Mesenchymal stem cell (in vitro differentiated cells and primary cell): ENCODE measurements at regions not wholly inside any gene's neighbourhood (a gene's known extent, or its start where the extent isn't known, plus 50 kb on each side); places are given as distances from the start of the nearest gene placed in this dataset.
"Not testable (repeated sequence)": the region's sequence is repeated elsewhere in the genome, so short reads cannot be mapped to it uniquely, and the experiment has no call there.

ENCODE experiments used
- DNase-seq: peaks from one replicate; pipeline ENCODE4 v3.0.0-alpha.2; 2013
- H2AFZ ChIP-seq: one replicate; pipeline ENCODE4 v1.6.1; 2013; ENCODE audit warnings: low read depth, mild to moderate bottlenecking, control low read depth, inconsistent platforms, low read length, moderate library complexity
- H2AK5ac ChIP-seq: 2 replicates; pipeline ENCODE4 v1.6.1; 2013; ENCODE audit warnings: low read length, moderate library complexity, mild to moderate bottlenecking, inconsistent platforms; ENCODE audit not compliant: severe bottlenecking
- H2BK120ac ChIP-seq: one replicate; pipeline ENCODE4 v1.6.1; 2013; ENCODE audit warnings: low read depth, mild to moderate bottlenecking, inconsistent platforms, low read length, moderate library complexity
- H2BK12ac ChIP-seq, 2 experiments: one replicate each; pipeline ENCODE4 v1.6.1; 2013; ENCODE audit warnings: inconsistent platforms in 2 of 2, low read length in 2 of 2, mild to moderate bottlenecking in 2 of 2, moderate library complexity in 2 of 2, control low read depth in 1 of 2
- H2BK15ac ChIP-seq: one replicate; pipeline ENCODE4 v1.6.1; 2013; ENCODE audit warnings: mild to moderate bottlenecking, low read depth, inconsistent platforms; ENCODE audit not compliant: poor library complexity, severe bottlenecking
- H2BK5ac ChIP-seq: 2 replicates; pipeline ENCODE4 v1.6.1; 2013; ENCODE audit warnings: low read depth, mild to moderate bottlenecking, low read length, control low read depth, inconsistent platforms; ENCODE audit not compliant: poor library complexity, severe bottlenecking
- H3K14ac ChIP-seq, 2 experiments: one replicate each; pipeline ENCODE4 v1.6.1; 2013; ENCODE audit warnings: inconsistent platforms in 2 of 2, low read length in 2 of 2, control low read depth in 1 of 2, mild to moderate bottlenecking in 1 of 2, moderate library complexity in 1 of 2
- H3K18ac ChIP-seq, 2 experiments: one replicate each; pipeline ENCODE4 v1.6.1; 2013; ENCODE audit warnings: inconsistent platforms in 2 of 2, low read length in 2 of 2, control low read depth in 1 of 2, low read depth in 1 of 2, mild to moderate bottlenecking in 1 of 2
- H3K23ac ChIP-seq, 2 experiments: one replicate each; pipeline ENCODE4 v1.6.1; 2013; ENCODE audit warnings: inconsistent platforms in 2 of 2, low read length in 2 of 2, mild to moderate bottlenecking in 2 of 2, moderate library complexity in 2 of 2, control low read depth in 1 of 2
- H3K27ac ChIP-seq: 2 replicates; pipeline ENCODE4 v1.5.1; 2013; ENCODE audit warnings: mild to moderate bottlenecking, moderate library complexity, low read length, control low read depth, inconsistent platforms; ENCODE audit not compliant: poor library complexity, severe bottlenecking
- H3K27me3 ChIP-seq, 2 experiments: 2 replicates each; pipeline versions ENCODE4 v1.6.1 to v1.7.0; 2013; ENCODE audit warnings: low read length in 2 of 2, mild to moderate bottlenecking in 2 of 2, moderate library complexity in 2 of 2, control low read depth in 1 of 2, inconsistent platforms in 1 of 2; ENCODE audit not compliant: control insufficient read depth in 1 of 2, insufficient read depth in 1 of 2
- H3K36me3 ChIP-seq, 2 experiments: 2 replicates each; pipeline versions ENCODE4 v1.6.1 to v1.7.0; 2013; ENCODE audit warnings: low read length in 2 of 2, control low read depth in 1 of 2, inconsistent platforms in 1 of 2, low read depth in 1 of 2, mild to moderate bottlenecking in 1 of 2; ENCODE audit not compliant: insufficient read depth in 2 of 2, control insufficient read depth in 1 of 2
- H3K4ac ChIP-seq, 2 experiments: one replicate each; pipeline ENCODE4 v1.6.1; 2013; ENCODE audit warnings: inconsistent platforms in 2 of 2, low read length in 2 of 2, mild to moderate bottlenecking in 2 of 2, moderate library complexity in 2 of 2, control low read depth in 1 of 2, low read depth in 1 of 2
- H3K4me1 ChIP-seq: 2 replicates; pipeline ENCODE4 v1.6.1; 2013; ENCODE audit warnings: low read depth, low read length, control low read depth; ENCODE audit not compliant: control insufficient read depth, insufficient read depth
- H3K4me2 ChIP-seq: 2 replicates; pipeline ENCODE4 v1.6.1; 2013; ENCODE audit warnings: low read length, mild to moderate bottlenecking, inconsistent platforms; ENCODE audit not compliant: poor library complexity, severe bottlenecking
- H3K4me3 ChIP-seq, 2 experiments: 2 replicates each; pipeline versions ENCODE4 v1.5.1 to v1.7.0; 2013; ENCODE audit warnings: low read length in 2 of 2, mild to moderate bottlenecking in 2 of 2, control low read depth in 1 of 2, low read depth in 1 of 2; ENCODE audit not compliant: insufficient read depth in 1 of 2
- H3K79me1 ChIP-seq: replicated peaks from 2 replicates; pipeline ENCODE4 v1.6.1; 2013; ENCODE audit warnings: mild to moderate bottlenecking, control low read depth, low read length, inconsistent platforms; ENCODE audit not compliant: poor library complexity, severe bottlenecking
- H3K9ac ChIP-seq: 2 replicates; pipeline ENCODE4 v1.7.0; 2013; ENCODE audit warnings: mild to moderate bottlenecking, low read length, moderate library complexity
- H3K9me3 ChIP-seq: 2 replicates; pipeline ENCODE4 v1.7.0; 2013; ENCODE audit warnings: mild to moderate bottlenecking, low read length; ENCODE audit not compliant: control insufficient read depth
- H4K8ac ChIP-seq: one replicate; pipeline ENCODE4 v1.6.1; 2013; ENCODE audit warnings: inconsistent platforms, mild to moderate bottlenecking, low read length, moderate library complexity
- H4K91ac ChIP-seq: one replicate; pipeline ENCODE4 v1.6.1; 2013; ENCODE audit warnings: mild to moderate bottlenecking, low read length, inconsistent platforms
- WGBS: methylation state at CpG from one replicate; pipeline ENCODE4 v1.1.7; 2013; ENCODE audit warnings: mixed read lengths; 5-methylcytosine and 5-hydroxymethylcytosine counted together

DNA sequence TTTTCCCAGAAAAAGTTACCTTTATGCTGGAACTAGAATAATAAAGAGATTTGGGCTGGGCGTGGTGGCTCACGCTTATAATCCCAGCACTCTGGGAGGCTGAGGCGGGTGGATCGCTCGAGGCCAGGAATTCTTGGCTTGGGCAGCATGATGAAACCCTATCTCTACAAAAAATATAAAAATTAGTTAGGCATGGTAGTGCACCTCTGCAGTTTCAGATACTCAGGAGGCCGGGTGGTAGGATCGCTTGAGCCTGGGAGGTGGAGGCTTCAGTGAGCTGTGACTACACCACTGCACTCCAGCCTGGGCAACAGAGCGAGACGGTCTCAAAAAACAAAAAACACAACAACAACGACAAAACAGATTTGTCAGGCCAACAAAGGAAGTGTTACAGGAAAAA is 119.3 kb upstream of the OR9Q1 start:
- Histone ChIP-seq H3K9me3 (no peaks in the 10 kb centered on the region), H3K4me2 (no peak overlapping the region), H4K8ac (no peak overlapping the region), H2BK5ac (no peak overlapping the region), H2AFZ (no peak overlapping the region), H3K9ac (no peak overlapping the region), H3K27ac (no peak overlapping the region), H2AK5ac (no peak overlapping the region), H2BK12ac (no peak overlapping the region), H3K18ac (no peak overlapping the region), H3K4ac (no peak overlapping the region), H3K4me3 (no peak overlapping the region), H3K4me1 (no peaks in the 10 kb centered on the region), H3K36me3 (no peaks in the 10 kb centered on the region), H4K91ac (no peak overlapping the region), H3K23ac (no peak overlapping the region), H3K79me1 (no peaks in the 10 kb centered on the region), H3K14ac (no peak overlapping the region), H3K27me3 (no peaks in the 10 kb centered on the region), H2BK15ac (no peak overlapping the region), H2BK120ac (no peak overlapping the region)
- no peak for DNase-seq
- WGBS = 86% methylated on average over 5 of the region's 10 CpGs

DNA sequence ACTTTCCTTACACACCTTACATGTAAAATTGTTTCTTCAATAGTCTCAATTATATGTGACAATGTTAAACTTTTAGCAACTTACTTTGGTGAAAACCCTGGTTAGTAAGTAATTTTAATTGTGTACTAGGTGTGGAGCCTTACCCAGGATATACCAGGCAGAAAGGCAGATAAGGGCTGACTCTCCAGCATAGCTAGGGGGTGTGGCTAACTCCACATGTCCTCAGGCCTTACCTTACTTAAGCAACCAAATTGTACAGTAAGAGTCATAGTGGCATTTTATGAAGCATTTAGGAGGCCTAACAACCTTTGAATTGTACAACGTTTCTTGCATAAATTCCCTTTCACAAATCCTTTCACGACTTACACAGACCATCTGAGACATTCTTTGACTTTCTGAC is 118.2 kb upstream of the OR9Q1 start:
- H2BK12ac ChIP-seq = no peak overlapping the region
- 50% methylated on average over 2 of the region's 2 CpGs for WGBS

DNA sequence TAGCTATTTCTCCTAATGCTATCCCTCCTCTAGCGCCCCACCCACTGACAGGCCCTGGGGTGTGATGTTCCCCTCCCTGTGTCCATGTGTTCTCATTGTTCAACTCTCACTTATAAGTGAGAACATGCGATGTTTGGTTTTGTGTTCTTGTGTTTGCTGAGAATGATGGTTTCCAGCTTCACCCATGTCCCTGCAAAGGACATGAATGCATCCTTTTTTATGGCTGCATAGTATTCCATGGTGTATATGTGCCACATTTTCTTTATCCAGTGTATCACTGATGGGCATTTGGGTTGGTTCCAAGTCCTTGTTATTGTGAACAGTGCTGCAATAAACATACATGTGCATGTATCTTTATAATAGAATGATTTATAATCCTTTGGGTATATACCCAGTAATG is 115.3 kb upstream of the OR9Q1 start:
- H2BK5ac ChIP-seq, H3K27ac ChIP-seq, H3K4ac ChIP-seq, H4K8ac ChIP-seq, H3K14ac ChIP-seq, DNase-seq, H3K4me3 ChIP-seq, H3K18ac ChIP-seq, H2BK12ac ChIP-seq, H4K91ac ChIP-seq, H3K23ac ChIP-seq, H2AK5ac ChIP-seq, H3K4me1 ChIP-seq, H3K4me2 ChIP-seq, H2AFZ ChIP-seq, H3K36me3 ChIP-seq, H3K9ac ChIP-seq, H3K9me3 ChIP-seq, H2BK120ac ChIP-seq, H3K27me3 ChIP-seq, H3K79me1 ChIP-seq, H2BK15ac ChIP-seq: not testable (repeated sequence)
- WGBS = 100% methylated on average over 1 of the region's 2 CpGs

More for the DNA sequence above, 118.2 kb upstream of the OR9Q1 start:
- no peak overlapping the region for H2BK120ac ChIP-seq
- no peak overlapping the region for H3K14ac ChIP-seq
- H2AK5ac ChIP-seq = no peak overlapping the region
- H3K18ac ChIP-seq = no peak overlapping the region
- DNase-seq = no peak
- no peak overlapping the region for H2AFZ ChIP-seq
- H2BK5ac ChIP-seq = no peak overlapping the region
- no peak overlapping the region for H3K23ac ChIP-seq
- H3K36me3 ChIP-seq = no peaks in the 10 kb centered on the region
- no peak overlapping the region for H3K27ac ChIP-seq
- H2BK15ac ChIP-seq = no peak overlapping the region
- no peak overlapping the region for H4K91ac ChIP-seq
- H4K8ac ChIP-seq = no peak overlapping the region
- H3K4ac ChIP-seq = no peak overlapping the region
- H3K4me3 ChIP-seq = no peak overlapping the region
- H3K9me3 ChIP-seq = no peaks in the 10 kb centered on the region
- no peak overlapping the region for H3K9ac ChIP-seq
- no peaks in the 10 kb centered on the region for H3K79me1 ChIP-seq
- H3K27me3 ChIP-seq = no peaks in the 10 kb centered on the region
- H3K4me1 ChIP-seq = no peaks in the 10 kb centered on the region
- no peak overlapping the region for H3K4me2 ChIP-seq

DNA sequence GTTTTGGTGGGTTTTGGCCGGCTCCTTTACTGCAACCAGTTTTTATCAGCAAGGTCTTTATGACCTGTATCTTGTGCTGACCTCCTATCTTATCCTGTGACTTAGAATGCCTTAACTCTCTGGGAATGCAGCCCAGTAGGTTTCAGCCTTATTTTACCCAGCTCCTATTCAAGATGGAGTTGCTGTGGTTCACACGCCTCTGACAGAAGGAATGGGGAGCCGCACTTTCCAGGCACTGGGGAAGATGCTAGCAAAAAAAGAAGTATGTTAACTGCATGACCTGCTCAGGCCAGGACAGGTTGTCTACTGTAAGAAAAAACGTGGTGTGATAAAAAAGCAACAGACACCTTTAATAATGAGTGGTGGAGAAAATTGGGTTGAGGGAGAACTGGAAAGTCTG is 112.2 kb upstream of the OR9Q1 start:
- not testable (repeated sequence) for H2AK5ac ChIP-seq, H3K4me1 ChIP-seq, H3K9ac ChIP-seq, H2BK5ac ChIP-seq, H2BK120ac ChIP-seq, H3K9me3 ChIP-seq, H2AFZ ChIP-seq, H3K4ac ChIP-seq, H3K23ac ChIP-seq, H3K27ac ChIP-seq, DNase-seq, H3K27me3 ChIP-seq, H4K8ac ChIP-seq, H3K36me3 ChIP-seq, H3K18ac ChIP-seq, H3K4me2 ChIP-seq, H4K91ac ChIP-seq, H3K4me3 ChIP-seq, H3K79me1 ChIP-seq, H3K14ac ChIP-seq, H2BK15ac ChIP-seq, H2BK12ac ChIP-seq
- 67% methylated on average over 4 of the region's 4 CpGs for WGBS
